K562 (cell line): ENCODE measurements at regions not wholly inside any gene's neighbourhood (a gene's known extent, or its start where the extent isn't known, plus 50 kb on each side); places are given as distances from the start of the nearest gene placed in this dataset.
A peak's percentile ranks its signal among the peaks of the same experiment; 100 is the strongest.

ENCODE experiments used
- ATAC-seq: fragments of 200-7000 bp; cut with Tn5 transposase; 3 replicates; pipeline ENCODE4 v1.9.1; 2020; ENCODE audit warnings: moderate library complexity
- BruUV-seq: library from RNA; stranded (reverse); fragments of 400-500 nt; replicated peaks from 2 replicates; lab custom pipeline; 2021; lab: Mats Ljungman, UMichigan
- CTCF ChIA-PET: fragments of 300-600 bp; formaldehyde crosslinking; extraction: SDS; loops from one replicate; lab custom pipeline; 2021; ENCODE audit warnings: low intra/inter-chr PET ratio; lab: Yijun Ruan, JAX
- POLR2A ChIA-PET: fragments of 300-600, 350-650 bp; sonication (Branson Sonifier 250); formaldehyde crosslinking; extraction: SDS; loops from one replicate; lab custom pipeline; 2021; ENCODE audit warnings: antibody characterized with exemption, inconsistent platforms; lab: Yijun Ruan, JAX
- DNase-seq, 4 experiments: peaks; one replicate each; pipeline versions ENCODE4 v3.0.0 to v3.0.0-alpha.2; 2011 to 2018; ENCODE audit warnings: low spot score in 3 of 4, mixed read lengths in 3 of 4; ENCODE audit errors: extremely low read depth in 1 of 4
- FAIRE-seq: peaks from 2 replicates; lab custom pipeline; 2011; peaks lifted over from hg19 to GRCh38; lab: Jason Lieb, UNC
- H2AFZ ChIP-seq: 2 replicates; pipeline ENCODE4 v1.6.0; 2011; ENCODE audit warnings: low read depth, low read length, control low read depth, inconsistent platforms
- H3K27ac ChIP-seq: fragments of 200-600 bp; 3 replicates; pipeline ENCODE4 v1.8.0; 2011; ENCODE audit warnings: low read depth, mild to moderate bottlenecking, control low read depth, inconsistent platforms, low read length, moderate library complexity, mixed read lengths; ENCODE audit errors: extremely low read depth
- H3K27me3 ChIP-seq, 2 experiments: fragments of 300-600 bp in 1 of 2; 2 replicates in 1 of 2; 3 replicates in 1 of 2; pipeline versions ENCODE4 v1.6.0 to v1.8.0; 2011; ENCODE audit warnings: inconsistent platforms in 2 of 2, low read length in 2 of 2, mild to moderate bottlenecking in 1 of 2, mixed read lengths in 1 of 2, moderate library complexity in 1 of 2; ENCODE audit not compliant: control insufficient read depth in 2 of 2, insufficient read depth in 2 of 2
- H3K36me3 ChIP-seq: fragments of 300-600 bp; 3 replicates; pipeline ENCODE4 v1.8.0; 2011; ENCODE audit warnings: mild to moderate bottlenecking, low read length, inconsistent platforms; ENCODE audit not compliant: control insufficient read depth, insufficient read depth
- H3K4me1 ChIP-seq, 2 experiments: fragments of 200-600 bp in 1 of 2; replicated peaks in 1 of 2; 2 replicates in 1 of 2; 3 replicates in 1 of 2; pipeline versions ENCODE4 v1.5.1 to v1.8.0; 2011; ENCODE audit warnings: inconsistent platforms in 2 of 2, low read length in 2 of 2, mild to moderate bottlenecking in 1 of 2, mixed read lengths in 1 of 2, moderate library complexity in 1 of 2; ENCODE audit not compliant: control insufficient read depth in 2 of 2, insufficient read depth in 2 of 2
- H3K4me2 ChIP-seq: 2 replicates; pipeline ENCODE4 v1.6.1; 2011; ENCODE audit warnings: low read length, control low read depth, inconsistent platforms, mixed read lengths; ENCODE audit not compliant: insufficient read depth
- H3K4me3 ChIP-seq: fragments of 200-600 bp; sonication (generic), shearing (Covaris generic); 2 replicates; pipeline ENCODE4 v1.5.1; 2016; ENCODE audit warnings: control low read depth, inconsistent platforms
- H3K79me2 ChIP-seq: fragments of 200-600 bp; 3 replicates; pipeline ENCODE4 v1.8.0; 2011; ENCODE audit warnings: low read length, inconsistent platforms; ENCODE audit not compliant: control insufficient read depth, insufficient read depth
- H3K9ac ChIP-seq, 2 experiments: 2 replicates each; pipeline versions ENCODE4 v1.6.0 to v1.6.1; 2011; ENCODE audit warnings: low read depth in 2 of 2, low read length in 2 of 2, control low read depth in 1 of 2, inconsistent platforms in 1 of 2, mild to moderate bottlenecking in 1 of 2, mixed read lengths in 1 of 2; ENCODE audit not compliant: insufficient read depth in 1 of 2
- H3K9me1 ChIP-seq: one replicate; pipeline ENCODE4 v1.6.0; 2011; ENCODE audit warnings: inconsistent platforms, mild to moderate bottlenecking, low read length, moderate library complexity; ENCODE audit not compliant: control insufficient read depth, insufficient read depth
- H3K9me3 ChIP-seq: replicated peaks from 2 replicates; pipeline ENCODE4 v1.5.1; 2011; ENCODE audit warnings: low read depth, low read length, inconsistent platforms; ENCODE audit not compliant: control insufficient read depth, insufficient read depth
- H4K20me1 ChIP-seq: replicated peaks from 2 replicates; pipeline ENCODE4 v1.6.1; 2011; ENCODE audit warnings: low read length, inconsistent platforms, mixed read lengths; ENCODE audit not compliant: control insufficient read depth, insufficient read depth
- CEBPG ChIP-seq, 3 experiments: fragments of 200-800 bp in 1 of 3; sonication (Bioruptor generic) in 1 of 3; sonication (generic) in 1 of 3; formaldehyde crosslinking in 1 of 3; IDR thresholded peaks in 2 of 3; conservative IDR thresholded peaks in 1 of 3; 2 replicates each; pipeline versions ENCODE4 v1.6.1 to v1.8.0; 2016 to 2022; ENCODE audit warnings: missing compliant biosample characterization in 2 of 3, missing genetic modification characterization in 2 of 3, mild to moderate bottlenecking in 1 of 3, missing genetic modification reagents in 1 of 3
- FIP1L1 ChIP-seq: fragments of 200-400 bp; formaldehyde crosslinking; IDR thresholded peaks from 2 replicates; pipeline ENCODE4 v1.6.1; 2018; ENCODE audit warnings: mild to moderate bottlenecking, low read depth, low read length; ENCODE audit not compliant: poor library complexity, severe bottlenecking
- NBN ChIP-seq: fragments of 450-650 bp; IDR thresholded peaks from 2 replicates; pipeline ENCODE4 v1.6.1; 2016; ENCODE audit warnings: low read depth, mild to moderate bottlenecking
- U2AF1 ChIP-seq: fragments of 200-400 bp; formaldehyde crosslinking; optimal IDR thresholded peaks from 2 replicates; pipeline ENCODE3; 2017; ENCODE audit warnings: mild to moderate bottlenecking, low read depth, low read length, moderate library complexity
- ZNF644 ChIP-seq: fragments of 200-800 bp; sonication (Bioruptor generic); IDR thresholded peaks from 2 replicates; pipeline ENCODE4 v1.6.1; 2016; ENCODE audit warnings: low read depth, missing genetic modification characterization, missing compliant biosample characterization
- WGBS: fragments of 100-300 bp; shearing (Covaris generic); methylation state at CpG from one replicate; pipeline ENCODE4 v1.1.6; 2016; ENCODE audit warnings: low coverage, mixed read lengths; ENCODE audit not compliant: insufficient coverage; ENCODE audit errors: missing lambda C conversion rate; 5-methylcytosine and 5-hydroxymethylcytosine counted together
- in situ Hi-C: fragments of 300-500 bp; cut with MboI; formaldehyde crosslinking; loops from 4 replicates; pipeline ENCODE4 v1.15.0; 2018; ENCODE audit warnings: inconsistent platforms, mixed read lengths
- intact Hi-C: fragments of 100-400 bp; cut with micrococcal nuclease; formaldehyde crosslinking; loops from 2 replicates; pipeline ENCODE4 v1.14.2; 2022
- TF ChIP-seq, protein P1 (sequence below): fragments of 450-650 bp; IDR thresholded peaks from 2 replicates; pipeline ENCODE4 v1.6.1; 2017; ENCODE audit warnings: antibody characterized with exemption
- TF ChIP-seq, protein P2 (sequence below): sonication (generic); formaldehyde crosslinking; IDR thresholded peaks from 2 replicates; pipeline ENCODE4 v1.8.1; 2023; ENCODE audit warnings: mild to moderate bottlenecking, missing genetic modification reagents

DNA sequence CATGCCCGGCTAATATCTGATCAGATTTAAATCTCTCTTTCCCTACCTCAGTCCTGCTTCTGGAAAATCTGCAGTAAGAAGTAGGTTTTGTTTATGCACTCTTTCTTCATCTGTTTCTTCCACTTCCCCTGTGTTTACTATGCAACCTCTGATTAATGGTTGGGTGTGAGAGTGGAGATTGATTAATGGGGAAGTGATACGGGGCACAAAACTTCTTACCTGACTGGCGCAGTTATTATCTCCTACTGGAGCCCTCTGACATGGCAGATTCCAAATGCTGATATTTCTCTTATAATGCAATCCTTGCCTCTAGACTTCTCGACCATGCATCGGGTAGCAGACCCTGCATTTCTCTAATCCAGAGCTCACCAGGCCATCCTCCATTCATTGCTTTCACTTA, 60.2 kb upstream of the HPGD start (continued):
- TF ChIP-seq, protein P1, sequence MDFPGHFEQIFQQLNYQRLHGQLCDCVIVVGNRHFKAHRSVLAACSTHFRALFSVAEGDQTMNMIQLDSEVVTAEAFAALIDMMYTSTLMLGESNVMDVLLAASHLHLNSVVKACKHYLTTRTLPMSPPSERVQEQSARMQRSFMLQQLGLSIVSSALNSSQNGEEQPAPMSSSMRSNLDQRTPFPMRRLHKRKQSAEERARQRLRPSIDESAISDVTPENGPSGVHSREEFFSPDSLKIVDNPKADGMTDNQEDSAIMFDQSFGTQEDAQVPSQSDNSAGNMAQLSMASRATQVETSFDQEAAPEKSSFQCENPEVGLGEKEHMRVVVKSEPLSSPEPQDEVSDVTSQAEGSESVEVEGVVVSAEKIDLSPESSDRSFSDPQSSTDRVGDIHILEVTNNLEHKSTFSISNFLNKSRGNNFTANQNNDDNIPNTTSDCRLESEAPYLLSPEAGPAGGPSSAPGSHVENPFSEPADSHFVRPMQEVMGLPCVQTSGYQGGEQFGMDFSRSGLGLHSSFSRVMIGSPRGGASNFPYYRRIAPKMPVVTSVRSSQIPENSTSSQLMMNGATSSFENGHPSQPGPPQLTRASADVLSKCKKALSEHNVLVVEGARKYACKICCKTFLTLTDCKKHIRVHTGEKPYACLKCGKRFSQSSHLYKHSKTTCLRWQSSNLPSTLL = no peak
- TF ChIP-seq FIP1L1 (no peak), NBN (no peak), ZNF644 (no peak), U2AF1 (no peak)
- TF ChIP-seq, all 486 proteins: peak for 0

DNA sequence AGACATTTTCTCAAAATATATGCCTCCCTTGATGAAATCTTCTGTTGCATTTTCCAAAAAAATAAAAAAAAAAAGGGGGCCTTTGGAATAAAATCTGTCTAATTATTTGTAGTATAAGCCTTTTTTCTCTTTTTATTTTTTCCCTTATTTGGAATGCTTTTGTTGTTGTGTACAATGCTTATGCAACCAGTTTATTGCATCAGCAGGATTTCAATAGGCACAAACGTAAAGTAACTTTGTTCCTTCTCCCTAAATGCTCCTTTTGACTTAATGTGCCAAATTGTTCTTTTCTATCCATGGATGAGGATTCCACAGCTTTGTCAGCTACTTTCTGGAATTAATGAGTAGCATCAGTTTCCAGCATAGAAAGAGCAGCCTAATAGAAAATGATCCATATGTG, 59.6 kb upstream of the HPGD start:
- DNase-seq (no peak), ATAC-seq (no peak), FAIRE-seq (no peak)
- Histone ChIP-seq H2AFZ (no peak overlapping the region), H4K20me1 (no peaks in the 10 kb centered on the region), H3K9ac (no peak overlapping the region), H3K36me3 (no peaks in the 10 kb centered on the region), H3K9me3 (no peaks in the 10 kb centered on the region), H3K79me2 (no peaks in the 10 kb centered on the region), H3K9me1 (no peaks in the 10 kb centered on the region), H3K27me3 (no peaks in the 10 kb centered on the region), H3K4me1 (no peaks in the 10 kb centered on the region; a peak in 1 of 5 replicates), H3K27ac (no peak overlapping the region), H3K4me3 (no peak overlapping the region), H3K4me2 (no peak overlapping the region)
- ChIA-PET CTCF (interaction anchor here (0.7 kb wide), 1 partner anchor 1583 kb away, joined by 3 read pairs; no protein-coding TSS in a partner anchor), POLR2A (no interaction called here)
- TF ChIP-seq CEBPG (CRISPR knock-in tag; IDR thresholded peaks at IDR 0.05) (no peak), CEBPG (tag; conservative IDR thresholded peaks at IDR 0.05 in 1 of 2, IDR thresholded peaks at IDR 0.05 in 1 of 2) (peak in 1 of 2 experiments; percentile 25; a peak in 1 of 4 replicates)
- TF ChIP-seq, protein P2, sequence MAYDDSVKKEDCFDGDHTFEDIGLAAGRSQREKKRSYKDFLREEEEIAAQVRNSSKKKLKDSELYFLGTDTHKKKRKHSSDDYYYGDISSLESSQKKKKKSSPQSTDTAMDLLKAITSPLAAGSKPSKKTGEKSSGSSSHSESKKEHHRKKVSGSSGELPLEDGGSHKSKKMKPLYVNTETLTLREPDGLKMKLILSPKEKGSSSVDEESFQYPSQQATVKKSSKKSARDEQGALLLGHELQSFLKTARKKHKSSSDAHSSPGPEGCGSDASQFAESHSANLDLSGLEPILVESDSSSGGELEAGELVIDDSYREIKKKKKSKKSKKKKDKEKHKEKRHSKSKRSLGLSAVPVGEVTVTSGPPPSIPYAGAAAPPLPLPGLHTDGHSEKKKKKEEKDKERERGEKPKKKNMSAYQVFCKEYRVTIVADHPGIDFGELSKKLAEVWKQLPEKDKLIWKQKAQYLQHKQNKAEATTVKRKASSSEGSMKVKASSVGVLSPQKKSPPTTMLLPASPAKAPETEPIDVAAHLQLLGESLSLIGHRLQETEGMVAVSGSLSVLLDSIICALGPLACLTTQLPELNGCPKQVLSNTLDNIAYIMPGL (CRISPR knock-in tag) = no peak
- intact Hi-C loops (no loop called here), in situ Hi-C loops (no loop called here)
- BruUV-seq = no TSS peak
- WGBS = 44% methylated on average over 1 of the region's 1 CpG
